K562 (cell line): ENCODE measurements at regions not wholly inside any gene's neighbourhood (a gene's known extent, or its start where the extent isn't known, plus 50 kb on each side); places are given as distances from the start of the nearest gene placed in this dataset.
A peak's percentile ranks its signal among the peaks of the same experiment; 100 is the strongest.

ENCODE experiments used
- ARID2 ChIP-seq: fragments of 450-650 bp; IDR thresholded peaks from 2 replicates; pipeline ENCODE4 v1.6.1; 2017; ENCODE audit warnings: antibody characterized with exemption, mild to moderate bottlenecking
- CBFA2T2 ChIP-seq: fragments of 450-650 bp; conservative IDR thresholded peaks from 2 replicates; pipeline ENCODE4 v1.6.1; 2017; ENCODE audit warnings: mild to moderate bottlenecking
- CHD7 ChIP-seq: fragments of 200-600 bp; sonication (generic); IDR thresholded peaks from one replicate; pipeline ENCODE4 v1.6.1; 2012; ENCODE audit warnings: mild to moderate bottlenecking, low read depth, low read length, inconsistent platforms
- ELF1 ChIP-seq: fragments of 200-800 bp; sonication (Bioruptor generic); IDR thresholded peaks from 2 replicates; pipeline ENCODE4 v1.6.1; 2016; ENCODE audit warnings: missing genetic modification characterization, missing compliant biosample characterization
- FOXP4 ChIP-seq: sonication (generic); formaldehyde crosslinking; IDR thresholded peaks from 2 replicates; pipeline ENCODE4 v1.8.0; 2022; ENCODE audit warnings: mild to moderate bottlenecking, missing genetic modification reagents, borderline replicate concordance
- HLTF ChIP-seq: fragments of 450-650 bp; IDR thresholded peaks from 2 replicates; pipeline ENCODE4 v1.6.1; 2016
- IRF2 ChIP-seq: sonication (generic); formaldehyde crosslinking; IDR thresholded peaks from 2 replicates; pipeline ENCODE4 v1.8.1; 2022; ENCODE audit warnings: mild to moderate bottlenecking, missing genetic modification reagents
- MTA1 ChIP-seq: fragments of 450-650 bp; IDR thresholded peaks from 2 replicates; pipeline ENCODE4 v1.6.1; 2017; ENCODE audit warnings: borderline replicate concordance
- NR0B1 ChIP-seq: fragments of 450-650 bp; IDR thresholded peaks from one replicate; pipeline ENCODE4 v1.6.1; 2018; ENCODE audit warnings: mild to moderate bottlenecking, moderate library complexity; ENCODE audit not compliant: partially characterized antibody
- RBM14 ChIP-seq: fragments of 200-400 bp; formaldehyde crosslinking; IDR thresholded peaks from 2 replicates; pipeline ENCODE4 v1.6.1; 2018; ENCODE audit warnings: low read depth, mild to moderate bottlenecking, low read length, moderate library complexity, borderline replicate concordance; ENCODE audit not compliant: insufficient read depth
- RBM22 ChIP-seq: fragments of 200-400 bp; formaldehyde crosslinking; IDR thresholded peaks from 2 replicates; pipeline ENCODE4 v1.6.1; 2018; ENCODE audit warnings: low read length, low read depth; ENCODE audit not compliant: poor library complexity, severe bottlenecking
- RFX5 ChIP-seq: IDR thresholded peaks from 2 replicates; pipeline ENCODE4 v1.6.1; 2011; ENCODE audit warnings: low read depth, mild to moderate bottlenecking, improper control_type of control experiment, low read length
- ZNF143 ChIP-seq: sonication (generic); formaldehyde crosslinking; IDR thresholded peaks from 2 replicates; pipeline ENCODE4 v1.9.0; 2022; ENCODE audit warnings: mild to moderate bottlenecking, missing genetic modification reagents
- ZNF324 ChIP-seq: fragments of 250-450 bp; sonication (Bioruptor Pico); IDR thresholded peaks from 2 replicates; pipeline ENCODE4 v1.4.0; 2020; ENCODE audit warnings: mild to moderate bottlenecking
- ZNF668 ChIP-seq: fragments of 250-450 bp; sonication (Bioruptor Pico); IDR thresholded peaks from 2 replicates; pipeline ENCODE4 v1.8.0; 2022; ENCODE audit warnings: mild to moderate bottlenecking, inconsistent platforms
- ZNF785 ChIP-seq: fragments of 250-450 bp; sonication (Bioruptor Pico); IDR thresholded peaks from 2 replicates; pipeline ENCODE4 v1.4.0; 2020; ENCODE audit warnings: mild to moderate bottlenecking

- TF ChIP-seq MTA1: no peak
- no peak for TF ChIP-seq FOXP4 (CRISPR knock-in tag)
- TF ChIP-seq ZNF324 (CRISPR knock-in tag): no peak
- TF ChIP-seq ZNF668 (CRISPR knock-in tag): 0 out of 2 replicates have a peak, but pooled peaks have one; percentile 22
- TF ChIP-seq RBM14: no peak
- no peak for TF ChIP-seq CBFA2T2
- no peak for TF ChIP-seq ARID2
- no peak for TF ChIP-seq NR0B1
- no peak for TF ChIP-seq IRF2 (CRISPR knock-in tag)
- no peak for TF ChIP-seq ZNF785 (CRISPR knock-in tag)
- no peak for TF ChIP-seq RFX5
- no peak for TF ChIP-seq ELF1 (tag)
- TF ChIP-seq HLTF: no peak
- no peak for TF ChIP-seq ZNF143
- TF ChIP-seq CHD7: no peak
- no peak for TF ChIP-seq RBM22
Measured at GRCh38 chr3:72143322-72143721, 358.4 kb upstream of the PROK2 start (continued).
